Spleen (tissue), 11 donors: ENCODE measurements at regions not wholly inside any gene's neighbourhood (a gene's known extent, or its start where the extent isn't known, plus 50 kb on each side); places are given as distances from the start of the nearest gene placed in this dataset.

Experiments used
- DNase-seq: peaks from one replicate; pipeline ENCODE4 v3.0.0-alpha.2; 2020
- H3K27ac ChIP-seq, 8 donors: fragments of 200-600 bp; sonication (generic) in 7 of 8; 1 replicate in 4 of 8; 2 replicates in 4 of 8; pipeline versions ENCODE4 v1.5.0 to v1.8.0; 2016 to 2021; ENCODE audit warnings: inconsistent platforms in 4 of 8, mild to moderate bottlenecking in 4 of 8, moderate library complexity in 1 of 8
- H3K27me3 ChIP-seq, 7 donors: fragments of 200-600 bp; sonication (generic) in 6 of 7; replicated peaks in 1 of 7; 1 replicate in 4 of 7; 2 replicates in 3 of 7; pipeline versions ENCODE4 v1.5.0 to v1.8.0; 2016 to 2021; ENCODE audit warnings: inconsistent platforms in 3 of 7, mild to moderate bottlenecking in 1 of 7
- H3K36me3 ChIP-seq, 6 donors: fragments of 200-600 bp; sonication (generic) in 5 of 6; 1 replicate in 4 of 6; 2 replicates in 2 of 6; pipeline versions ENCODE4 v1.5.0 to v1.8.0; 2016 to 2021; ENCODE audit warnings: inconsistent platforms in 2 of 6
- H3K4me1 ChIP-seq, 6 donors: fragments of 200-600 bp; sonication (generic) in 5 of 6; 1 replicate in 3 of 6; 2 replicates in 3 of 6; pipeline versions ENCODE4 v1.5.0 to v1.8.0; 2016 to 2021; ENCODE audit warnings: inconsistent platforms in 3 of 6
- H3K4me3 ChIP-seq, 8 donors: fragments of 200-600 bp; sonication (generic) in 7 of 8; 1 replicate in 4 of 8; 2 replicates in 4 of 8; pipeline versions ENCODE4 v1.5.0 to v1.8.0; 2016 to 2021; ENCODE audit warnings: inconsistent platforms in 4 of 8, mild to moderate bottlenecking in 4 of 8, moderate library complexity in 2 of 8
- H3K9me3 ChIP-seq, 8 donors: fragments of 200-600 bp; sonication (generic) in 7 of 8; 1 replicate in 4 of 8; 2 replicates in 4 of 8; pipeline versions ENCODE4 v1.5.0 to v1.8.0; 2016 to 2021; ENCODE audit warnings: inconsistent platforms in 4 of 8
- POLR2A ChIP-seq, 3 donors: fragments of 450-650 bp; IDR thresholded peaks; one replicate each; pipeline ENCODE4 v1.5.1; 2017; ENCODE audit warnings: antibody characterized with exemption in 3 of 3, mild to moderate bottlenecking in 1 of 3
- POLR2AphosphoS5 ChIP-seq, 3 donors: sonication (generic); formaldehyde crosslinking; IDR thresholded peaks; one replicate each; pipeline ENCODE4 v1.5.1; 2017; ENCODE audit warnings: antibody characterized with exemption in 3 of 3
- WGBS, 5 donors: extraction: QIAGEN DNeasy Blood & Tissue Kit in 3 of 5; methylation state at CpG; one replicate each; pipeline versions ENCODE4 v1.1.5 to v1.1.7; 2013 to 2018; 5-methylcytosine and 5-hydroxymethylcytosine counted together
- intact Hi-C: fragments of 100-400 bp; cut with DNase I; formaldehyde crosslinking; loops from one replicate; pipeline ENCODE4 v1.15.0; 2023; ENCODE audit warnings: low total_unique reads
- TF ChIP-seq, protein P1 (sequence below), 11 experiments: fragments of 200-600 bp in 7 of 11; fragments of 450-650 bp in 4 of 11; sonication (generic) in 4 of 11; IDR thresholded peaks in 8 of 11; conservative IDR thresholded peaks in 3 of 11; 1 replicate in 7 of 11; 2 replicates in 4 of 11; pipeline versions ENCODE4 v1.4.0 to v1.8.0; 2016 to 2021; ENCODE audit warnings: antibody characterized with exemption in 11 of 11, inconsistent platforms in 4 of 11, mild to moderate bottlenecking in 1 of 11
- donor health status: healthy with polysubstance abuse.
- donor health status: DM: no; HTN: no; CAD: no; lungs with moderate emphysema.
- donor health status: DM: no; HTN: no; CAD: no.
- donor health status: Bipolar disorder and iron deficiency.
- donor health status: healthy.
- donor health status: DM: no; HTN: no; CAD: no.
- donor health status: DM: yes; HTN: yes; CAD: no.

GRCh38 chr1:115220340-115221270 lies 117.4 kb downstream of the NGF start:
- DNase-seq, result no peak
- Histone ChIP-seq H3K4me1 (no peaks in the 10 kb centered on the region), H3K27me3 (peaks cover 0 to 5% (median 0%) of the 10 kb centered on the region in 7 donors), H3K27ac (no peak overlapping the region), H3K36me3 (no peaks in the 10 kb centered on the region), H3K9me3 (no peaks in the 10 kb centered on the region), H3K4me3 (no peak overlapping the region)
- TF ChIP-seq POLR2A (IDR thresholded peaks at IDR 0.05) (no peak), POLR2AphosphoS5 (IDR thresholded peaks at IDR 0.05) (no peak)
- TF ChIP-seq, protein P1, sequence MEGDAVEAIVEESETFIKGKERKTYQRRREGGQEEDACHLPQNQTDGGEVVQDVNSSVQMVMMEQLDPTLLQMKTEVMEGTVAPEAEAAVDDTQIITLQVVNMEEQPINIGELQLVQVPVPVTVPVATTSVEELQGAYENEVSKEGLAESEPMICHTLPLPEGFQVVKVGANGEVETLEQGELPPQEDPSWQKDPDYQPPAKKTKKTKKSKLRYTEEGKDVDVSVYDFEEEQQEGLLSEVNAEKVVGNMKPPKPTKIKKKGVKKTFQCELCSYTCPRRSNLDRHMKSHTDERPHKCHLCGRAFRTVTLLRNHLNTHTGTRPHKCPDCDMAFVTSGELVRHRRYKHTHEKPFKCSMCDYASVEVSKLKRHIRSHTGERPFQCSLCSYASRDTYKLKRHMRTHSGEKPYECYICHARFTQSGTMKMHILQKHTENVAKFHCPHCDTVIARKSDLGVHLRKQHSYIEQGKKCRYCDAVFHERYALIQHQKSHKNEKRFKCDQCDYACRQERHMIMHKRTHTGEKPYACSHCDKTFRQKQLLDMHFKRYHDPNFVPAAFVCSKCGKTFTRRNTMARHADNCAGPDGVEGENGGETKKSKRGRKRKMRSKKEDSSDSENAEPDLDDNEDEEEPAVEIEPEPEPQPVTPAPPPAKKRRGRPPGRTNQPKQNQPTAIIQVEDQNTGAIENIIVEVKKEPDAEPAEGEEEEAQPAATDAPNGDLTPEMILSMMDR (IDR thresholded peaks at IDR 0.05 in 8 of 11, conservative IDR thresholded peaks at IDR 0.05 in 3 of 11), result no peak
- 81 to 88% (median 82%) methylated on average over 17 of the region's 17 CpGs for WGBS, 5 donors
- intact Hi-C loops, result no loop called here

DNA sequence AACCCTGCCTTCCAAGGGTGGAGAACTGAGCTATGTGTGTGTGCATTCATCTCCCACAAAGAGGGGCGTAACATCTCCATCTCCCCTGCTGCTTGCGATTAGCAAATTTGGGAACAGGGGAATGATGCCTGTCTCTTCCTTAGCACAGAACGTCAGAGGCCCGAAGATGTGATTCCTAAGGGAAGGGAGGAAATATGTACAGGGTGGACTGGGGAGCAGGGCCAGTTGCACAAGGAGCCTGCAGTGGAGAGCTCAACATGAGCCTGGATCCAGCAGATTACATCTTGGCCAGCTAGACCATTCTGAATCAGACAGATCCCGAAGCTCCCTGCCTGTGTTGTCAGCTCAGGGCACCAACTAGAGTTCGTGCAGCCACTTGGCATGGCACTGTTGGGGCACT lies 118.1 kb downstream of the NGF start:
- H3K4me3 ChIP-seq, result no peak overlapping the region
- TF ChIP-seq POLR2AphosphoS5 (IDR thresholded peaks at IDR 0.05) (no peak), POLR2A (IDR thresholded peaks at IDR 0.05) (no peak)
- no peaks in the 10 kb centered on the region for H3K9me3 ChIP-seq
- H3K4me1 ChIP-seq, result no peaks in the 10 kb centered on the region
- no peaks in the 10 kb centered on the region for H3K36me3 ChIP-seq
- peaks cover 0 to 5% (median 0%) of the 10 kb centered on the region in 7 donors for H3K27me3 ChIP-seq
- no peak for DNase-seq
- intact Hi-C loops, result no loop called here
- 75 to 88% (median 80%) methylated on average over 6 of the region's 6 CpGs for WGBS, 5 donors
- H3K27ac ChIP-seq, result no peak overlapping the region

GRCh38 chr1:115218699-115219098 lies 119.3 kb downstream of the NGF start:
- H3K36me3 ChIP-seq, result no peaks in the 10 kb centered on the region
- H3K4me1 ChIP-seq, result no peaks in the 10 kb centered on the region
- TF ChIP-seq, protein P1 (IDR thresholded peaks at IDR 0.05 in 8 of 11, conservative IDR thresholded peaks at IDR 0.05 in 3 of 11), result no peak
- TF ChIP-seq POLR2AphosphoS5 (IDR thresholded peaks at IDR 0.05) (no peak), POLR2A (IDR thresholded peaks at IDR 0.05) (no peak)
- H3K27me3 ChIP-seq, result peaks cover 0 to 5% (median 0%) of the 10 kb centered on the region in 7 donors
- 81 to 93% (median 86%) methylated on average over 3 of the region's 3 CpGs for WGBS, 5 donors
- no peak overlapping the region for H3K27ac ChIP-seq
- intact Hi-C loops, result no loop called here
- no peak overlapping the region for H3K4me3 ChIP-seq
- no peaks in the 10 kb centered on the region for H3K9me3 ChIP-seq
- DNase-seq, result no peak

DNA sequence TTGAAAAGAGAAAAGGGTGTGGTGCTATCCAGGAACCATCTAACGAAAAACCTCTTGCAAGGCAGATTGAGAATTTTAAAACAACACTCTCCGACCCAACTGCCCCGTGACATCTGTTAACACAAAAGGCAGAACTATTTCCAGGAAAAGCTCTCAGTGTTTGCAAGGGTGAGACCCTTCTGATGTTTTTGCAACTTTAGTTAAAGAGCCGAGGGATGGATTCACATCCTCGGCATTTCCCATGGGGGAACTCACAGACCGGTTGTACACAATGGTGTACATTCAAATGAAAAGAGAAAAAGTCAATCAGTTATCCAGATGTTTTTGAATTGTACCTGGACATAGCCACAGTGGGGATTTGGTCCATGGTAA lies 120.0 kb downstream of the NGF start:
- H3K4me3 ChIP-seq, result no peak overlapping the region
- H3K9me3 ChIP-seq, result no peaks in the 10 kb centered on the region
- no peaks in the 10 kb centered on the region for H3K4me1 ChIP-seq
- H3K27me3 ChIP-seq, result peaks cover 0 to 5% (median 0%) of the 10 kb centered on the region in 7 donors
- TF ChIP-seq POLR2A (IDR thresholded peaks at IDR 0.05) (no peak), POLR2AphosphoS5 (IDR thresholded peaks at IDR 0.05) (no peak)
- TF ChIP-seq, protein P1 (IDR thresholded peaks at IDR 0.05 in 8 of 11, conservative IDR thresholded peaks at IDR 0.05 in 3 of 11), result no peak
- H3K36me3 ChIP-seq, result no peaks in the 10 kb centered on the region
- H3K27ac ChIP-seq, result no peak overlapping the region
- intact Hi-C loops, result no loop called here
- WGBS, 5 donors, result 56 to 73% (median 71%) methylated on average over 6 of the region's 6 CpGs
- no peak for DNase-seq
